Neural cell (in vitro differentiated cells): ENCODE measurements at regions not wholly inside any gene's neighbourhood (a gene's known extent, or its start where the extent isn't known, plus 50 kb on each side); places are given as distances from the start of the nearest gene placed in this dataset.

Source experiments
- H2AFZ ChIP-seq: fragments of 200-600, 300-800 bp; sonication (generic), shearing (Covaris generic); 2 replicates; pipeline ENCODE4 v1.6.0; 2014; ENCODE audit warnings: low read depth, mild to moderate bottlenecking, antibody characterized with exemption, low read length, moderate library complexity
- H3F3A ChIP-seq: fragments of 200-600 bp; shearing (Covaris generic); 2 replicates; pipeline ENCODE4 v1.6.1; 2016; ENCODE audit warnings: mild to moderate bottlenecking, moderate library complexity, mixed read lengths, antibody characterized with exemption, low read length; ENCODE audit not compliant: insufficient read depth, poor library complexity, severe bottlenecking
- H3K27ac ChIP-seq: fragments of 200-600, 300-800 bp; sonication (generic), shearing (Covaris generic); 2 replicates; pipeline ENCODE4 v1.5.1; 2014; ENCODE audit warnings: mild to moderate bottlenecking, low read length, moderate library complexity
- H3K27me3 ChIP-seq: fragments of 300-800, 200-600 bp; sonication (generic), shearing (Covaris generic); 2 replicates; pipeline ENCODE4 v1.6.0; 2014; ENCODE audit warnings: mild to moderate bottlenecking, low read depth, low read length, moderate library complexity; ENCODE audit not compliant: insufficient read depth
- H3K36me3 ChIP-seq: fragments of 300-800, 200-600 bp; sonication (generic), shearing (Covaris generic); 2 replicates; pipeline ENCODE4 v1.5.1; 2014; ENCODE audit warnings: mild to moderate bottlenecking, antibody characterized with exemption, low read length, moderate library complexity; ENCODE audit not compliant: insufficient read depth
- H3K4me2 ChIP-seq: fragments of 300-800, 200-600 bp; sonication (generic), shearing (Covaris generic); 2 replicates; pipeline ENCODE4 v1.6.0; 2014; ENCODE audit warnings: mild to moderate bottlenecking, low read length
- H3K4me3 ChIP-seq: fragments of 300-800, 200-600 bp; sonication (generic), shearing (Covaris generic); 2 replicates; pipeline ENCODE4 v1.5.1; 2014; ENCODE audit warnings: mild to moderate bottlenecking, low read length, moderate library complexity
- H3K79me2 ChIP-seq: fragments of 200-600 bp; shearing (Covaris generic); replicated peaks from 2 replicates; pipeline ENCODE4 v1.6.0; 2014; ENCODE audit warnings: mild to moderate bottlenecking, low read length, moderate library complexity; ENCODE audit not compliant: insufficient read depth
- H3K9ac ChIP-seq: fragments of 300-800, 200-600 bp; sonication (generic), shearing (Covaris generic); 2 replicates; pipeline ENCODE4 v1.6.1; 2016; ENCODE audit warnings: mild to moderate bottlenecking, low read length, mixed read lengths
- H3K9me2 ChIP-seq: fragments of 200-600 bp; shearing (Covaris generic); 2 replicates; pipeline ENCODE4 v1.6.1; 2016; ENCODE audit warnings: mild to moderate bottlenecking, low read length, mixed read lengths; ENCODE audit not compliant: insufficient read depth
- H3K9me3 ChIP-seq: fragments of 200-600, 300-800 bp; sonication (generic), shearing (Covaris generic); 2 replicates; pipeline ENCODE4 v1.6.1; 2016; ENCODE audit warnings: mild to moderate bottlenecking, mixed run types, low read length, moderate library complexity, mixed read lengths
- H4K20me1 ChIP-seq: fragments of 200-600 bp; shearing (Covaris generic); 2 replicates; pipeline ENCODE4 v1.6.1; 2016; ENCODE audit warnings: mild to moderate bottlenecking, mixed run types; ENCODE audit not compliant: insufficient read depth
- EP300 ChIP-seq: fragments of 450-650 bp; conservative IDR thresholded peaks from 2 replicates; pipeline ENCODE4 v1.6.1; 2014; ENCODE audit warnings: antibody characterized with exemption, mild to moderate bottlenecking, moderate library complexity; ENCODE audit not compliant: poor library complexity, severe bottlenecking
- EZH2 ChIP-seq: fragments of 200-600, 300-800 bp; shearing (Covaris generic), sonication (generic); IDR thresholded peaks from 2 replicates; pipeline ENCODE4 v1.6.1; 2014; ENCODE audit warnings: antibody characterized with exemption, low read length, borderline replicate concordance, mild to moderate bottlenecking; ENCODE audit not compliant: insufficient read depth, poor library complexity, severe bottlenecking
- MXI1 ChIP-seq: fragments of 450-650 bp; conservative IDR thresholded peaks from 2 replicates; pipeline ENCODE4 v1.6.1; 2014; ENCODE audit warnings: antibody characterized with exemption, mild to moderate bottlenecking; ENCODE audit not compliant: poor library complexity, severe bottlenecking
- POLR2AphosphoS5 ChIP-seq: IDR thresholded peaks from 2 replicates; pipeline ENCODE4 v1.6.1; 2012
- RAD21 ChIP-seq: fragments of 450-650 bp; conservative IDR thresholded peaks from 2 replicates; pipeline ENCODE4 v1.6.1; 2014; ENCODE audit warnings: antibody characterized with exemption, mild to moderate bottlenecking, moderate library complexity
- SMC3 ChIP-seq: fragments of 450-650 bp; conservative IDR thresholded peaks from 2 replicates; pipeline ENCODE4 v1.6.1; 2014; ENCODE audit warnings: antibody characterized with exemption, mild to moderate bottlenecking, moderate library complexity; ENCODE audit not compliant: poor library complexity
- TAF1 ChIP-seq: IDR thresholded peaks from 2 replicates; pipeline ENCODE4 v1.6.1; 2012; ENCODE audit warnings: low read depth
- TF ChIP-seq, protein P1 (sequence below): IDR thresholded peaks from 2 replicates; pipeline ENCODE4 v1.6.1; 2012; ENCODE audit warnings: borderline replicate concordance
- TF ChIP-seq, protein P2 (sequence below): fragments of 450-650 bp; IDR thresholded peaks from 2 replicates; pipeline ENCODE4 v1.5.1; 2014; ENCODE audit warnings: antibody characterized with exemption, mild to moderate bottlenecking, moderate library complexity; ENCODE audit not compliant: poor library complexity, severe bottlenecking

- H3K4me3 ChIP-seq = no peak overlapping the region
- H3K27me3 ChIP-seq = no peaks in the 10 kb centered on the region
- no peaks in the 10 kb centered on the region for H3F3A ChIP-seq
- no peaks in the 10 kb centered on the region for H4K20me1 ChIP-seq
- no peak overlapping the region for H3K4me2 ChIP-seq
- no peaks in the 10 kb centered on the region for H3K36me3 ChIP-seq
- TF ChIP-seq, protein P1, sequence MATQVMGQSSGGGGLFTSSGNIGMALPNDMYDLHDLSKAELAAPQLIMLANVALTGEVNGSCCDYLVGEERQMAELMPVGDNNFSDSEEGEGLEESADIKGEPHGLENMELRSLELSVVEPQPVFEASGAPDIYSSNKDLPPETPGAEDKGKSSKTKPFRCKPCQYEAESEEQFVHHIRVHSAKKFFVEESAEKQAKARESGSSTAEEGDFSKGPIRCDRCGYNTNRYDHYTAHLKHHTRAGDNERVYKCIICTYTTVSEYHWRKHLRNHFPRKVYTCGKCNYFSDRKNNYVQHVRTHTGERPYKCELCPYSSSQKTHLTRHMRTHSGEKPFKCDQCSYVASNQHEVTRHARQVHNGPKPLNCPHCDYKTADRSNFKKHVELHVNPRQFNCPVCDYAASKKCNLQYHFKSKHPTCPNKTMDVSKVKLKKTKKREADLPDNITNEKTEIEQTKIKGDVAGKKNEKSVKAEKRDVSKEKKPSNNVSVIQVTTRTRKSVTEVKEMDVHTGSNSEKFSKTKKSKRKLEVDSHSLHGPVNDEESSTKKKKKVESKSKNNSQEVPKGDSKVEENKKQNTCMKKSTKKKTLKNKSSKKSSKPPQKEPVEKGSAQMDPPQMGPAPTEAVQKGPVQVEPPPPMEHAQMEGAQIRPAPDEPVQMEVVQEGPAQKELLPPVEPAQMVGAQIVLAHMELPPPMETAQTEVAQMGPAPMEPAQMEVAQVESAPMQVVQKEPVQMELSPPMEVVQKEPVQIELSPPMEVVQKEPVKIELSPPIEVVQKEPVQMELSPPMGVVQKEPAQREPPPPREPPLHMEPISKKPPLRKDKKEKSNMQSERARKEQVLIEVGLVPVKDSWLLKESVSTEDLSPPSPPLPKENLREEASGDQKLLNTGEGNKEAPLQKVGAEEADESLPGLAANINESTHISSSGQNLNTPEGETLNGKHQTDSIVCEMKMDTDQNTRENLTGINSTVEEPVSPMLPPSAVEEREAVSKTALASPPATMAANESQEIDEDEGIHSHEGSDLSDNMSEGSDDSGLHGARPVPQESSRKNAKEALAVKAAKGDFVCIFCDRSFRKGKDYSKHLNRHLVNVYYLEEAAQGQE = no peak
- no peak for TF ChIP-seq SMC3
- TF ChIP-seq RAD21 = no peak
- TF ChIP-seq POLR2AphosphoS5 = no peak
- no peak for TF ChIP-seq EP300
- no peaks in the 10 kb centered on the region for H3K9me3 ChIP-seq
- H3K79me2 ChIP-seq = no peaks in the 10 kb centered on the region
- no peaks in the 10 kb centered on the region for H3K9me2 ChIP-seq
- no peak overlapping the region for H3K27ac ChIP-seq
- no peak overlapping the region for H2AFZ ChIP-seq
- H3K9ac ChIP-seq = no peak overlapping the region
Observed at GRCh38 chr12:58491306-58491705, 429.0 kb downstream of the LRIG3 start.

GRCh38 chr12:58496411-58497190 is 423.7 kb downstream of the LRIG3 start:
- Histone ChIP-seq H3K27me3 (no peaks in the 10 kb centered on the region), H3K9me3 (no peaks in the 10 kb centered on the region), H3K36me3 (no peaks in the 10 kb centered on the region), H3K9ac (no peak overlapping the region), H3K4me3 (no peak overlapping the region), H3K79me2 (no peaks in the 10 kb centered on the region), H3K27ac (no peak overlapping the region), H3F3A (no peaks in the 10 kb centered on the region), H2AFZ (no peak overlapping the region), H3K9me2 (no peaks in the 10 kb centered on the region), H4K20me1 (no peaks in the 10 kb centered on the region), H3K4me2 (no peak overlapping the region)
- TF ChIP-seq EZH2 = no peak
- TF ChIP-seq, protein P2, sequence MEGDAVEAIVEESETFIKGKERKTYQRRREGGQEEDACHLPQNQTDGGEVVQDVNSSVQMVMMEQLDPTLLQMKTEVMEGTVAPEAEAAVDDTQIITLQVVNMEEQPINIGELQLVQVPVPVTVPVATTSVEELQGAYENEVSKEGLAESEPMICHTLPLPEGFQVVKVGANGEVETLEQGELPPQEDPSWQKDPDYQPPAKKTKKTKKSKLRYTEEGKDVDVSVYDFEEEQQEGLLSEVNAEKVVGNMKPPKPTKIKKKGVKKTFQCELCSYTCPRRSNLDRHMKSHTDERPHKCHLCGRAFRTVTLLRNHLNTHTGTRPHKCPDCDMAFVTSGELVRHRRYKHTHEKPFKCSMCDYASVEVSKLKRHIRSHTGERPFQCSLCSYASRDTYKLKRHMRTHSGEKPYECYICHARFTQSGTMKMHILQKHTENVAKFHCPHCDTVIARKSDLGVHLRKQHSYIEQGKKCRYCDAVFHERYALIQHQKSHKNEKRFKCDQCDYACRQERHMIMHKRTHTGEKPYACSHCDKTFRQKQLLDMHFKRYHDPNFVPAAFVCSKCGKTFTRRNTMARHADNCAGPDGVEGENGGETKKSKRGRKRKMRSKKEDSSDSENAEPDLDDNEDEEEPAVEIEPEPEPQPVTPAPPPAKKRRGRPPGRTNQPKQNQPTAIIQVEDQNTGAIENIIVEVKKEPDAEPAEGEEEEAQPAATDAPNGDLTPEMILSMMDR = no peak
- TF ChIP-seq MXI1 = no peak
- no peak for TF ChIP-seq EP300
- no peak for TF ChIP-seq RAD21
- TF ChIP-seq SMC3 = no peak
- no peak for TF ChIP-seq POLR2AphosphoS5
- TF ChIP-seq TAF1 = no peak
- TF ChIP-seq, protein P1 = no peak
